GM06990 (cell line): ENCODE measurements at regions not wholly inside any gene's neighbourhood (a gene's known extent, or its start where the extent isn't known, plus 50 kb on each side); places are given as distances from the start of the nearest gene placed in this dataset.

Experiments
- DNase-seq: peaks from one replicate; pipeline ENCODE4 v3.0.0-alpha.2; 2011; ENCODE audit not compliant: insufficient read length; ENCODE audit errors: extremely low read depth
- H3K27me3 ChIP-seq: replicated peaks from 2 replicates; pipeline ENCODE4 v1.6.0; 2011; ENCODE audit warnings: low read length; ENCODE audit not compliant: control insufficient read depth, insufficient read depth
- H3K36me3 ChIP-seq: 2 replicates; pipeline ENCODE4 v1.5.1; 2011; ENCODE audit warnings: low read length; ENCODE audit not compliant: control insufficient read depth, insufficient read depth
- H3K4me3 ChIP-seq: replicated peaks from 2 replicates; pipeline ENCODE4 v1.5.1; 2011; ENCODE audit warnings: low read depth, mild to moderate bottlenecking, control low read depth, low read length
- CTCF ChIP-seq: IDR thresholded peaks from 2 replicates; pipeline ENCODE4 v1.5.1; 2011; ENCODE audit warnings: low read length, control low read depth, mild to moderate bottlenecking, inconsistent platforms; ENCODE audit not compliant: insufficient read depth, poor library complexity, severe bottlenecking

GRCh38 chr5:104213216-104213615 lies 650.6 kb upstream of the NUDT12 start:
- TF ChIP-seq CTCF, result no peak
- DNase-seq, result no peak
- Histone ChIP-seq H3K36me3 (no peaks in the 10 kb centered on the region), H3K4me3 (no peak overlapping the region), H3K27me3 (no peaks in the 10 kb centered on the region)

GRCh38 chr5:104199771-104200170 lies 637.2 kb upstream of the NUDT12 start:
- Histone ChIP-seq H3K36me3 (no peaks in the 10 kb centered on the region), H3K4me3 (no peak overlapping the region), H3K27me3 (no peaks in the 10 kb centered on the region)
- DNase-seq, result no peak
- TF ChIP-seq CTCF, result no peak

GRCh38 chr5:104198156-104198555 lies 635.6 kb upstream of the NUDT12 start:
- TF ChIP-seq CTCF, result no peak

GRCh38 chr5:104189909-104190308 lies 627.3 kb upstream of the NUDT12 start:
- Histone ChIP-seq H3K36me3 (no peaks in the 10 kb centered on the region), H3K27me3 (no peaks in the 10 kb centered on the region), H3K4me3 (no peak overlapping the region)
- DNase-seq, result no peak
- TF ChIP-seq CTCF, result no peak

More at GRCh38 chr5:104198156-104198555, 635.6 kb upstream of the NUDT12 start:
- no peak for DNase-seq
- Histone ChIP-seq H3K4me3 (no peak overlapping the region), H3K27me3 (no peaks in the 10 kb centered on the region), H3K36me3 (no peaks in the 10 kb centered on the region)

GRCh38 chr5:104189031-104189430 lies 626.4 kb upstream of the NUDT12 start:
- H3K4me3 ChIP-seq, result no peak overlapping the region
- H3K36me3 ChIP-seq, result no peaks in the 10 kb centered on the region
- DNase-seq, result no peak
- TF ChIP-seq CTCF, result no peak
- no peaks in the 10 kb centered on the region for H3K27me3 ChIP-seq

GRCh38 chr5:104187656-104188055 lies 625.1 kb upstream of the NUDT12 start:
- Histone ChIP-seq H3K4me3 (no peak overlapping the region), H3K36me3 (no peaks in the 10 kb centered on the region), H3K27me3 (no peaks in the 10 kb centered on the region)
- no peak for DNase-seq
- no peak for TF ChIP-seq CTCF
